ACC112 (cell line): ENCODE measurements at regions not wholly inside any gene's neighbourhood (a gene's known extent, or its start where the extent isn't known, plus 50 kb on each side); places are given as distances from the start of the nearest gene placed in this dataset.

Experiments
- H2AFZ ChIP-seq: fragments of 200-600 bp; sonication (generic); one replicate; pipeline ENCODE4 v1.6.0; 2017; ENCODE audit warnings: antibody characterized with exemption, low read length; ENCODE audit not compliant: unreplicated experiment
- H3K27ac ChIP-seq: fragments of 200-600 bp; sonication (generic); 2 replicates; pipeline ENCODE4 v1.5.1; 2014; ENCODE audit warnings: low read depth, mild to moderate bottlenecking, antibody characterized with exemption, low read length, moderate library complexity
- H3K27me3 ChIP-seq: fragments of 200-600 bp; sonication (generic); 2 replicates; pipeline ENCODE4 v1.6.1; 2014; ENCODE audit warnings: mild to moderate bottlenecking, antibody characterized with exemption, low read length, moderate library complexity, mixed read lengths; ENCODE audit not compliant: insufficient read depth
- H3K36me3 ChIP-seq: fragments of 200-600 bp; sonication (generic); 2 replicates; pipeline ENCODE4 v1.6.1; 2016; ENCODE audit warnings: mild to moderate bottlenecking, antibody characterized with exemption, low read length, moderate library complexity, mixed read lengths; ENCODE audit not compliant: insufficient read depth
- H3K4me1 ChIP-seq: fragments of 200-600 bp; sonication (generic); one replicate; pipeline ENCODE4 v1.6.1; 2016; ENCODE audit warnings: low read length, mixed read lengths; ENCODE audit not compliant: insufficient read depth, unreplicated experiment, control insufficient read depth
- H3K4me3 ChIP-seq: fragments of 200-600 bp; sonication (generic); 2 replicates; pipeline ENCODE4 v1.5.1; 2014; ENCODE audit warnings: mild to moderate bottlenecking, low read depth, low read length
- H3K79me2 ChIP-seq: fragments of 200-600 bp; sonication (generic); one replicate; pipeline ENCODE4 v1.6.0; 2016; ENCODE audit warnings: low read length; ENCODE audit not compliant: control insufficient read depth, unreplicated experiment, insufficient read depth

DNA sequence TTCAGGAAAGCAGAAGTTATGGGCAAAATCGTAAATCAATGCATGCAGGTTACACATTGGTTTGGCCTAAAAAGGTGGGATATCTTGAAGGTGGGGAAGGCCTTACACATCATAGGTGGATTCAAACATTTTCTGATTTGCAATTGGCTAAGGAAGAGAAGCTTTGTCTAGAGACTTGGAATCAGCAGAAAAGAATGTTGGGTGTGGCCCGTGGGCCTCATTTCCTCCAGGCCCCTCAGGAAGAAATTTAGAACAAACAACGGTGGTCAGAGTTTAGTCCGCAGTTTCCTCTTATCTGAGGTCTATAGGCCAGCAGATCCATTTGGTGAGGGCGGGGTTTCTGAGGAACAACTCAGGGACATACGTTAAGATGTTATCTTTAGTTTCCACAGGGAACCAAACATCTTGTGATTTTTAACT is 50.9 kb upstream of the AFF3 start:
- no peaks in the 10 kb centered on the region for H3K36me3 ChIP-seq
- peaks cover 13% of the 10 kb centered on the region for H3K4me1 ChIP-seq
- H3K4me3 ChIP-seq = no peak overlapping the region
- H3K27ac ChIP-seq = no peak overlapping the region
- no peaks in the 10 kb centered on the region for H3K79me2 ChIP-seq
- 0 out of 2 replicates have a peak, but pooled peaks cover 6% of the 10 kb centered on the region for H3K27me3 ChIP-seq
- no peak overlapping the region for H2AFZ ChIP-seq

DNA sequence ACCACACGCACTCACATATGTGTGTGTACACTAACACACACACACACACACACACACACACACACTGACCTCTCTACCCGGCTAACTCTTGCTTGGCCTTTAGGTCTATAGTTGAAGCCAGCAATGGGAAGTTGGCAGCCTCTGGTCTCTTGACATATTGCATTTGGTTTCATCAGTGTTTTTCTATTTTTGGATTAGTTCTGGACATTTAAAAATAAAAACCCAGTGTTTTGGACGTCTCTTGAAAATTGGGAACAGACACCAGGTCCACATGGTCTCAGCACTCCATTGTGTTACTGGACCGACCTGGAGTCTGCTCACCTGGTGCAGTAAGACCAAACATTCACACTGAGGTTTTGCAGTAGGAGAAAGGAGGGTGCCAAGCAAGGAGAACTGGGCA is 50.4 kb upstream of the AFF3 start:
- H3K27ac ChIP-seq = no peak overlapping the region
- H2AFZ ChIP-seq = no peak overlapping the region
- peaks cover 8% of the 10 kb centered on the region for H3K4me1 ChIP-seq
- no peaks in the 10 kb centered on the region for H3K36me3 ChIP-seq
- H3K4me3 ChIP-seq = no peak overlapping the region
- H3K27me3 ChIP-seq = 0 out of 2 replicates have a peak, but pooled peaks cover 6% of the 10 kb centered on the region
- no peaks in the 10 kb centered on the region for H3K79me2 ChIP-seq

DNA sequence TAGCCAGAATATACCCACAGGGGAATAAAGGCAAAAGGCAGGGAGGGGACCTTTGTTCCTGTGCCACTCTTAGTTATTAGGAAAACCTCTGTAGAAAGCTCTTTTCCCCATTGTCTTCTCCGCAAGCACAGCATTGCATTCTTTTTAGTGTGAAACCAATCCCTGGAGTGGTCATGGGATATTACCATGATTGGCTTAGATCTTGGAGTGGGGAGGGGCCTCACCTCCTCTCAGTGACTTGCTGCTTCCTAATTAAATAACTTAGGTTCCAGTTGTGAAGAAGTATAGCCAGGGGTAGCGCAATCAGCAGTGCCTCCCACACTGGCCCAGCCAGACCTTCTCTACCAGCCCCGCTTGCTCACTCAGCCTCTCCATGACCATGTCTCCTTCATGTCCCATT is 49.9 kb upstream of the AFF3 start:
- H3K4me1 ChIP-seq = peaks cover 3% of the 10 kb centered on the region
- H2AFZ ChIP-seq = no peak overlapping the region
- no peak overlapping the region for H3K4me3 ChIP-seq
- no peaks in the 10 kb centered on the region for H3K36me3 ChIP-seq
- H3K27me3 ChIP-seq = 0 out of 2 replicates have a peak, but pooled peaks cover 6% of the 10 kb centered on the region
- H3K27ac ChIP-seq = no peak overlapping the region
- H3K79me2 ChIP-seq = no peaks in the 10 kb centered on the region
